Retinal pigment epithelial cell (primary cell): ENCODE measurements at regions not wholly inside any gene's neighbourhood (a gene's known extent, or its start where the extent isn't known, plus 50 kb on each side); places are given as distances from the start of the nearest gene placed in this dataset.
A peak's percentile ranks its signal among the peaks of the same experiment; 100 is the strongest.

Source experiments
- DNase-seq: peaks from one replicate; pipeline ENCODE4 v3.0.0-alpha.2; 2010; ENCODE audit warnings: low read depth
- H3K4me3 ChIP-seq: 2 replicates; pipeline ENCODE4 v1.5.1; 2011; ENCODE audit warnings: mild to moderate bottlenecking, low read length, control low read depth, moderate library complexity
- CTCF ChIP-seq: conservative IDR thresholded peaks from 2 replicates; pipeline ENCODE4 v1.5.1; 2011; ENCODE audit warnings: low read depth, low read length, control low read depth, inconsistent platforms

GRCh38 chr2:187994464-187995331, 297.0 kb upstream of the GULP1 start:
- TF ChIP-seq CTCF = no peak
- DNase-seq = peak; percentile 37

GRCh38 chr2:187995556-187995955, 296.1 kb upstream of the GULP1 start:
- TF ChIP-seq CTCF = no peak

More at GRCh38 chr2:187994464-187995331, 297.0 kb upstream of the GULP1 start:
- H3K4me3 ChIP-seq = no peak overlapping the region

GRCh38 chr2:187996630-187997029, 295.0 kb upstream of the GULP1 start:
- no peak overlapping the region for H3K4me3 ChIP-seq
- DNase-seq = no peak
- TF ChIP-seq CTCF = no peak

More at GRCh38 chr2:187995556-187995955, 296.1 kb upstream of the GULP1 start:
- no peak for DNase-seq
- no peak overlapping the region for H3K4me3 ChIP-seq

DNA sequence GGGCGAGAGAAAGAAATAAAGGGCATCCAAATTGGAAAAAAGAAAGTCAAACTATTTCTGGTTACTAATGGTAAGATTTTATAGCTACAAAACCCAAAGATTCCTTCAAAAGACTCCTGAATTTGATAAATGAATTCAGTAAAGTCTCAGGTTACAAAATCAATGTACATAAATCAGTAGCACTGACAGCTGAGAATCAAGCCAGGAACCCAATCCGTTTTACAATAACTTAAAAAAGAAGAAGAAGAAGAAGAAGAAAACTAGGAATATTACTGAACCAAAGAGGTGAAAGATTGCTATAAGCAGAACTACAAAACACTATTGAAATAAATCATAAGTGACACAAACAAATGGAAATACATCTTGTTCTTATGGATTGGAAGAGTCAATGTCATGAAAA, 291.5 kb upstream of the GULP1 start:
- DNase-seq = no peak
- H3K4me3 ChIP-seq = no peak overlapping the region
- TF ChIP-seq CTCF = no peak

- H3K4me3 ChIP-seq = no peak overlapping the region
- DNase-seq = no peak
- TF ChIP-seq CTCF = no peak
Measured at GRCh38 chr2:188003800-188004199, 287.9 kb upstream of the GULP1 start.

GRCh38 chr2:188013767-188014166, 277.9 kb upstream of the GULP1 start:
- H3K4me3 ChIP-seq = no peak overlapping the region
- DNase-seq = no peak
- TF ChIP-seq CTCF = no peak

GRCh38 chr2:188016917-188017316, 274.8 kb upstream of the GULP1 start:
- no peak for DNase-seq
- TF ChIP-seq CTCF = no peak
- H3K4me3 ChIP-seq = no peak overlapping the region
